ENCODE measurements at regions not wholly inside any gene's neighbourhood (a gene's known extent, or its start where the extent isn't known, plus 50 kb on each side); places are given as distances from the start of the nearest gene placed in this dataset.

DNA sequence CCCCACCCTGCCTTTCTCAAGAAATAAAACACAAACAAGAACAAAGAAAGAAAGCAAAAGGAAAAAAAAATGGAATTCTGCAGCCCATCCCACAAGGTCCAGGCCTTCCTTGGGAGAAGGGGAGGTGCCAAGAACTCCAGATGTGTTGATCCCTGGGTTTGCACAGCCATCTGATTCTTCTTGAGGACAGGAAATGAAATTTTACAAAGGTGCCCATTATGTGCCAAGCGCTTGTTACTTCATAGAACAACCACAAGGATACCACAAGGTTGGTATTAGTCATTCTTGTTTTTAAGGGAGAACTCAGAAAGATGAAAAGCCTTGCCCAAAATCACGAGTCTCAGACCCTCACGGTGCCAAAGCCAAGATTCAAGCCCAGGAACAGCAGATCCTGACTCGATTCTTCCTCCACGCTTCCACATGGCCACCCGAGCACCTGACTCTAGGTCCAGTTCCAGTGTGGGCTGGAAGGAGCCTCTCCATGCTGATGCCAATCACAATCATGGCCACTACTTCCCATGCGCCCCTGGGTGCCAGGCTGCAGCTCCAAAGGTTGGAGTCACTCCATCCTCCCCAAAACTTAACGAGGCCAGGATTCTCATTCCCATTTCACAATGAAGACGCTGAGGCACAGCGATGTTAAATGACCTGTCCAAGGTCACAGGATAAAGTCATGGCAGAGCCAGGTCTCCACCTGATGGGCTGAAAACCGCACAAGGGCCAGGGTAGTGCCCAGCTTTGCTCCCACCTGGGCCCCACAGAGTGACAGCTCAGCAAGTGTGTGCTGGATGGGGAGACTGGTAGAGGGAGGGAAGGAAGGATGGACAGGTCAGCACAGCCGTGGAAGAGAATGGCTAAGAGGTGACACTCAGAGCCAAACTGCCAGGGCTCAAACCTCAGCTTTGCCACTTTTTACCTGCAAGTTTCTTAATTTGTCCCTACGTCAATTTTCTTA, 66.7 kb upstream of the TOP1 start:
- no peak overlapping the region for H3K4me3 ChIP-seq
- WGBS, 2 donors = 85 to 87% methylated on average over 13 of the region's 13 CpGs
- TF ChIP-seq, protein P1, sequence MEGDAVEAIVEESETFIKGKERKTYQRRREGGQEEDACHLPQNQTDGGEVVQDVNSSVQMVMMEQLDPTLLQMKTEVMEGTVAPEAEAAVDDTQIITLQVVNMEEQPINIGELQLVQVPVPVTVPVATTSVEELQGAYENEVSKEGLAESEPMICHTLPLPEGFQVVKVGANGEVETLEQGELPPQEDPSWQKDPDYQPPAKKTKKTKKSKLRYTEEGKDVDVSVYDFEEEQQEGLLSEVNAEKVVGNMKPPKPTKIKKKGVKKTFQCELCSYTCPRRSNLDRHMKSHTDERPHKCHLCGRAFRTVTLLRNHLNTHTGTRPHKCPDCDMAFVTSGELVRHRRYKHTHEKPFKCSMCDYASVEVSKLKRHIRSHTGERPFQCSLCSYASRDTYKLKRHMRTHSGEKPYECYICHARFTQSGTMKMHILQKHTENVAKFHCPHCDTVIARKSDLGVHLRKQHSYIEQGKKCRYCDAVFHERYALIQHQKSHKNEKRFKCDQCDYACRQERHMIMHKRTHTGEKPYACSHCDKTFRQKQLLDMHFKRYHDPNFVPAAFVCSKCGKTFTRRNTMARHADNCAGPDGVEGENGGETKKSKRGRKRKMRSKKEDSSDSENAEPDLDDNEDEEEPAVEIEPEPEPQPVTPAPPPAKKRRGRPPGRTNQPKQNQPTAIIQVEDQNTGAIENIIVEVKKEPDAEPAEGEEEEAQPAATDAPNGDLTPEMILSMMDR (IDR thresholded peaks at IDR 0.05) = no peak
- TF ChIP-seq POLR2A (IDR thresholded peaks at IDR 0.05) = no peak

DNA sequence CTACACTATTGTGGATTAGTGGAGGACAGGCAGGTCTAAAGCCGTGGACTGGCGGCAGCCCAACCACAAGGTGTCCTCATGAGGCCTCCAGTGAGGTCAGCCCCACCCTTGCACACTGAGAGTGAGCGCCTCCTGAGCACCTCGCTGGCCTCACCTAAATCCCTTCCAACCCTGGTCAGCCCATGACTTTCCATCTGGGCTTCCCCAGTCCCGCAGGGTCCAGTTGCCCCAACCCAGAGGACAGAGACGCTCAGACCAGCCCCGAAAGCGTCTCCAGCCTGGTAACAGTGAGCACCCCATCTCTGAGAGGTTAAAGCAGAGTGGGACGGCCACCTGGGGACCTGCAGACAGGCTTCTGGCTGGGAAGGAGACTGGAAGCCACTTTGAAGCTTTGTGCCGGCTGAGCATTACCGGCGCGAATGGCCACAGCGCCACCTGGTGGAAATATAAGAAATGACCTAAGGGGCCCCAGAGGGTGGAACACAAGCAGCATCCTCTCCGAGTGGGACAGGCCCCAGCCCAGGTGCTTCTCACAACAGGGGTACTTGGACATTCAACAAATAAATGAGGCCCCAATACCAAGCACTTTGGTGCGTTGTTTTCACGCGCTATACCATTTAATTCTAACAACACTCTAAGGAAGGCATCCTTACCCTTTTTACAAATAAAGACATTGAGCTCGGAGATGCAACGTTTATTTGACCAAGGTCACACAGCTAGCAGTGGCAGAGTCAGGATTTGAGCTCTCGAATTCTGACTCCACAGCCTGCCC, 65.7 kb upstream of the TOP1 start:
- intact Hi-C loops (cut with DNase I; ENCODE audit: low total_unique reads) = no loop called here

More for the DNA sequence above, 66.7 kb upstream of the TOP1 start:
- DNase-seq = no peak
- H3K27me3 ChIP-seq = no peaks in the 10 kb centered on the region
- H3K27ac ChIP-seq = no peak overlapping the region
- H3K4me1 ChIP-seq = peaks cover 4% of the 10 kb centered on the region
- intact Hi-C loops (cut with DNase I; ENCODE audit: low total_unique reads) = no loop called here
- H3K36me3 ChIP-seq (ENCODE audit: low read depth, missing control alignments) = no peaks in the 10 kb centered on the region
- no peaks in the 10 kb centered on the region for H3K9me3 ChIP-seq

DNA sequence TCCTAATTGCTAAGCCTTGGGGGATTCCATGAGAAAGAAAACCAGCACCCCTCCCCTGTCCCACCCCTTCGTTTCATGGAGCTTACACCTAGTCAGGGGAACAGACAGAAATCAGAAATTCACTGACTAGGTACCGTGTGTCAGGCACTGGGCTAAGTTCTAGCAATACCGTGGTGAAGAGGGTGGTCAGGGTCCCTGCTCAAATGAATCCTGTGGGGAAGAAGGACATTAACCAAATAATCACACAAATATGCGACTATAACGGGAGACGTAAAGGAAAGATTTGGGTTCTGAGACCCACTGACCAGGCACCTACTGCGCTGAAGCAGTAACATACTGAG, 65.1 kb upstream of the TOP1 start:
- Histone ChIP-seq H3K27me3 (no peaks in the 10 kb centered on the region), H3K36me3 (ENCODE audit: low read depth, missing control alignments) (no peaks in the 10 kb centered on the region), H3K4me1 (peaks cover 4% of the 10 kb centered on the region), H3K9me3 (no peaks in the 10 kb centered on the region), H3K27ac (no peak overlapping the region), H3K4me3 (no peak overlapping the region)
- 65 to 77% methylated on average over 7 of the region's 7 CpGs for whole genome bisulfite sequencing, 2 donors
- no peak for DNase-seq
- intact Hi-C loops (cut with DNase I; ENCODE audit: low total_unique reads) = no loop called here
- TF ChIP-seq, protein P1 (IDR thresholded peaks at IDR 0.05) = no peak
- no peak for TF ChIP-seq POLR2A (IDR thresholded peaks at IDR 0.05)

More for the DNA sequence above, 65.7 kb upstream of the TOP1 start:
- Histone ChIP-seq H3K4me1 (peaks cover 4% of the 10 kb centered on the region), H3K27ac (no peak overlapping the region), H3K36me3 (ENCODE audit: low read depth, missing control alignments) (no peaks in the 10 kb centered on the region), H3K9me3 (no peaks in the 10 kb centered on the region), H3K4me3 (no peak overlapping the region), H3K27me3 (no peaks in the 10 kb centered on the region)
- WGBS, 2 donors = 15 to 20% methylated on average over 20 to 21 of the region's 21 CpGs
- peak; percentile 79 for DNase-seq
- TF ChIP-seq, protein P1 (IDR thresholded peaks at IDR 0.05) = peak; percentile 80 to 98 (median 93)
- TF ChIP-seq POLR2A (IDR thresholded peaks at IDR 0.05) = no peak

DNA sequence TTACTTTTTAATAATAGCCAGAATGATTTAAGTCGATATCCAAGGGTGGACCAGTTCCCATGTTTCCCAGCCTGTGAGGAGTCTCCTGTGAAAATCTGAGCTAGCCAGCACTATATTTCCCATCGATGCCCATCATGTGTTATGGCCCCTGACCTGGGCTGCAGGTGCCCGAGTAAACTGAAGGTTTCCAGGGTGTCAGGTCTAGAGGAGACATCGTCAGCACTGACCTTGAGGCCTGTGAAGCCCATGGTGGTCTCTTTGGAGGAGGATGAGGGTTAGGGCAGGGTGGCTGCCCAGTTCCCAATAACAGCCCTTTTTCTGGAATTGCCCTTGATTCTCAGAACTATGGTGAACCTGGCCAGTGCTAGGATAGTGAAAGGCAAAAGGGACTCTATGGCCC, 63.0 kb upstream of the TOP1 start:
- H3K4me1 ChIP-seq = peaks cover 4% of the 10 kb centered on the region
- intact Hi-C loops (cut with DNase I; ENCODE audit: low total_unique reads) = no loop called here
- DNase-seq = no peak
- WGBS, 2 donors = 84 to 96% methylated on average over 4 of the region's 4 CpGs
- H3K27ac ChIP-seq = no peak overlapping the region
- no peak for TF ChIP-seq POLR2A (IDR thresholded peaks at IDR 0.05)
- TF ChIP-seq, protein P1 (IDR thresholded peaks at IDR 0.05) = no peak
- no peak overlapping the region for H3K4me3 ChIP-seq
- no peaks in the 10 kb centered on the region for H3K36me3 ChIP-seq (ENCODE audit: low read depth, missing control alignments)
- H3K9me3 ChIP-seq = no peaks in the 10 kb centered on the region
- no peaks in the 10 kb centered on the region for H3K27me3 ChIP-seq

All from testis (tissue), 2 donors.